GM12878 (cell line): ENCODE measurements at regions not wholly inside any gene's neighbourhood (a gene's known extent, or its start where the extent isn't known, plus 50 kb on each side); places are given as distances from the start of the nearest gene placed in this dataset.

Source experiments
- ATAC-seq: fragments of 200-7000 bp; cut with Tn5 transposase; 3 replicates; pipeline ENCODE4 v1.9.1; 2020; ENCODE audit warnings: mild to moderate bottlenecking, moderate library complexity
- BruUV-seq: library from RNA; stranded (reverse); fragments of 400-500 nt; replicated peaks from 2 replicates; lab custom pipeline; 2021; lab: Mats Ljungman, UMichigan
- CTCF ChIA-PET: fragments of 300-600 bp; sonication (Branson Sonifier 250); formaldehyde crosslinking; extraction: SDS; loops from one replicate; lab custom pipeline; 2021; ENCODE audit warnings: inconsistent platforms; lab: Yijun Ruan, JAX
- POLR2A ChIA-PET: fragments of 350-600 bp; formaldehyde crosslinking; extraction: SDS; loops from one replicate; lab custom pipeline; 2021; ENCODE audit warnings: inconsistent platforms; lab: Charles Lee
- RAD21 ChIA-PET: fragments of 300-600 bp; sonication (Branson Sonifier 250); formaldehyde crosslinking; loops from one replicate; lab custom pipeline; 2023; ENCODE audit warnings: antibody characterized with exemption; ENCODE audit not compliant: unreplicated experiment; lab: Charles Lee
- SMC1A ChIA-PET: fragments of 300-600 bp; sonication (Branson Sonifier 250); formaldehyde crosslinking; loops from one replicate; lab custom pipeline; 2023; ENCODE audit not compliant: unreplicated experiment, uncharacterized antibody; lab: Charles Lee
- DNase-seq: peaks from one replicate; pipeline ENCODE4 v3.0.0-alpha.2; 2011; ENCODE audit warnings: low read depth, low spot score
- FAIRE-seq: peaks from 3 replicates; lab custom pipeline; 2011; peaks lifted over from hg19 to GRCh38; lab: Jason Lieb, UNC
- H2AFZ ChIP-seq: 2 replicates; pipeline ENCODE4 v1.6.0; 2011; ENCODE audit warnings: low read depth, low read length, control low read depth; ENCODE audit not compliant: control insufficient read depth
- H3K27ac ChIP-seq: 2 replicates; pipeline ENCODE4 v1.5.1; 2011; ENCODE audit warnings: control low read depth; ENCODE audit not compliant: control insufficient read depth, insufficient read depth
- H3K27me3 ChIP-seq, 2 experiments: replicated peaks in 1 of 2; 2 replicates each; pipeline versions ENCODE4 v1.6.0 to v1.6.1; 2011; ENCODE audit warnings: low read length in 1 of 2; ENCODE audit not compliant: control insufficient read depth in 2 of 2, insufficient read depth in 2 of 2
- H3K36me3 ChIP-seq, 2 experiments: 2 replicates each; pipeline ENCODE4 v1.5.1; 2011; ENCODE audit warnings: low read length in 1 of 2; ENCODE audit not compliant: control insufficient read depth in 2 of 2, insufficient read depth in 2 of 2
- H3K4me1 ChIP-seq: 2 replicates; pipeline ENCODE4 v1.6.1; 2011; ENCODE audit warnings: mild to moderate bottlenecking, low read length, moderate library complexity, mixed read lengths; ENCODE audit not compliant: control insufficient read depth, insufficient read depth
- H3K4me2 ChIP-seq: 2 replicates; pipeline ENCODE4 v1.6.0; 2011; ENCODE audit warnings: control low read depth; ENCODE audit not compliant: control insufficient read depth, insufficient read depth
- H3K4me3 ChIP-seq: fragments of 200-600 bp; sonication (generic); 2 replicates; pipeline ENCODE4 v1.5.1; 2016
- H3K79me2 ChIP-seq: 2 replicates; pipeline ENCODE4 v1.6.0; 2011; ENCODE audit warnings: low read length; ENCODE audit not compliant: control insufficient read depth, insufficient read depth
- H3K9ac ChIP-seq: 2 replicates; pipeline ENCODE4 v1.8.0; 2011; ENCODE audit warnings: low read length, control low read depth, mixed read lengths; ENCODE audit not compliant: control insufficient read depth, insufficient read depth
- H3K9me3 ChIP-seq: replicated peaks from 3 replicates; pipeline ENCODE4 v1.5.1; 2011; ENCODE audit warnings: mild to moderate bottlenecking, low read length; ENCODE audit not compliant: control insufficient read depth, insufficient read depth
- H4K20me1 ChIP-seq: 2 replicates; pipeline ENCODE4 v1.6.0; 2011; ENCODE audit not compliant: control insufficient read depth, insufficient read depth
- CUX1 ChIP-seq: IDR thresholded peaks from 2 replicates; pipeline ENCODE4 v1.6.1; 2012; ENCODE audit warnings: improper control_type of control experiment, low read depth, low read length; ENCODE audit not compliant: insufficient replicate concordance
- EGR1 ChIP-seq, 2 experiments: IDR thresholded peaks; 1 replicate in 1 of 2; 2 replicates in 1 of 2; pipeline ENCODE4 v1.6.1; 2011 to 2012; ENCODE audit warnings: low read depth in 2 of 2, low read length in 2 of 2, borderline replicate concordance in 1 of 2, mild to moderate bottlenecking in 1 of 2, moderate library complexity in 1 of 2
- HCFC1 ChIP-seq: fragments of 150-350 bp; IDR thresholded peaks from 2 replicates; pipeline ENCODE4 v1.6.1; 2014; ENCODE audit warnings: low read length
- MEF2A ChIP-seq: IDR thresholded peaks from 2 replicates; pipeline ENCODE4 v1.6.1; 2011; ENCODE audit warnings: low read depth, mild to moderate bottlenecking, low read length, moderate library complexity; ENCODE audit not compliant: insufficient read depth
- MEF2B ChIP-seq: fragments of 450-650 bp; IDR thresholded peaks from 2 replicates; pipeline ENCODE4 v1.6.1; 2018; ENCODE audit warnings: mild to moderate bottlenecking, moderate library complexity; ENCODE audit not compliant: partially characterized antibody, poor library complexity, severe bottlenecking
- MLLT1 ChIP-seq: fragments of 450-650 bp; IDR thresholded peaks from 2 replicates; pipeline ENCODE4 v1.6.1; 2016; ENCODE audit warnings: mild to moderate bottlenecking
- MYC ChIP-seq: IDR thresholded peaks from 2 replicates; pipeline ENCODE4 v1.6.1; 2011; ENCODE audit warnings: mild to moderate bottlenecking, low read length, moderate library complexity, inconsistent platforms; ENCODE audit not compliant: insufficient read depth, insufficient replicate concordance, insufficient read length, severe bottlenecking
- NBN ChIP-seq: fragments of 450-650 bp; IDR thresholded peaks from 2 replicates; pipeline ENCODE4 v1.6.1; 2016
- SMAD5 ChIP-seq: IDR thresholded peaks from 2 replicates; pipeline ENCODE4 v1.6.1; 2016; ENCODE audit warnings: antibody characterized with exemption, low read depth
- STAT3 ChIP-seq: IDR thresholded peaks from 2 replicates; pipeline ENCODE4 v1.6.1; 2011; ENCODE audit warnings: low read depth, low read length, improper control_type of control experiment
- USF2 ChIP-seq: IDR thresholded peaks from 2 replicates; pipeline ENCODE4 v1.6.1; 2011; ENCODE audit warnings: low read depth, low read length, improper control_type of control experiment, borderline replicate concordance
- ZSCAN29 ChIP-seq: fragments of 450-650 bp; IDR thresholded peaks from 2 replicates; pipeline ENCODE4 v1.6.1; 2017; ENCODE audit warnings: mild to moderate bottlenecking, moderate library complexity
- WGBS: methylation state at CpG from one replicate; pipeline ENCODE4 v1.1.6; 2016; ENCODE audit warnings: low lambda C conversion rate; ENCODE audit not compliant: insufficient replicate concordance, insufficient coverage; ENCODE audit errors: missing lambda C conversion rate; 5-methylcytosine and 5-hydroxymethylcytosine counted together
- in situ Hi-C: fragments of 300-500 bp; cut with MboI; formaldehyde crosslinking; loops from 9 replicates; pipeline ENCODE4 v1.14.3; 2018; ENCODE audit warnings: mixed read lengths
- intact Hi-C: fragments of 100-400 bp; cut with micrococcal nuclease; formaldehyde crosslinking; loops from one replicate; pipeline ENCODE4 v1.14.2; 2022; ENCODE audit not compliant: unreplicated experiment
- TF ChIP-seq, protein P1 (sequence below): fragments of 150-350 bp; IDR thresholded peaks from 2 replicates; pipeline ENCODE4 v1.6.1; 2016; ENCODE audit warnings: low read depth, low read length

GRCh38 chr14:71366861-71367260, 459.6 kb downstream of the PCNX1 start:
- FAIRE-seq: no peak
- SMC1A ChIA-PET: interaction anchor here (0.7 to 2.0 kb wide), 7 partner anchors 8 to 83 kb away, joined by 3 to 6 read pairs (median 4); no protein-coding TSS in a partner anchor
- Histone ChIP-seq H3K4me1 (peaks cover 28% of the 10 kb centered on the region), H3K9ac (no peak overlapping the region), H3K79me2 (peaks cover 62% of the 10 kb centered on the region), H4K20me1 (no peaks in the 10 kb centered on the region), H3K27ac (no peak overlapping the region), H3K36me3 (peaks cover 0 to 3% of the 10 kb centered on the region in 2 experiments; a peak in 1 of 4 replicates), H3K27me3 (no peaks in the 10 kb centered on the region), H3K9me3 (peaks cover 4% of the 10 kb centered on the region; the same call in 2 of the 3 replicates), H3K4me2 (no peak overlapping the region), H2AFZ (no peak overlapping the region), H3K4me3 (no peak overlapping the region)
- in situ Hi-C loops (no loop called here), intact Hi-C loops (no loop called here)
- RAD21 ChIA-PET: interaction anchor here (0.6 to 1.4 kb wide), 5 partner anchors 9 to 73 kb away, joined by 3 to 5 read pairs (median 3); no protein-coding TSS in a partner anchor
- CTCF ChIA-PET: interaction anchor here (0.7 to 1.9 kb wide), 6 partner anchors 10 to 45 kb away, joined by 3 to 6 read pairs (median 3); no protein-coding TSS in a partner anchor
- WGBS: 97% methylated on average over 4 of the region's 4 CpGs
- no TSS peak for BruUV-seq
- POLR2A ChIA-PET: interaction anchor here (0.6 to 2.1 kb wide), 3 partner anchors 9 to 455 kb away, joined by 6 to 7 read pairs (median 6); no protein-coding TSS in a partner anchor
- no peak for ATAC-seq
- no peak for DNase-seq
- TF ChIP-seq MEF2B (no peak), SMAD5 (no peak), STAT3 (no peak), USF2 (no peak), EGR1 (IDR thresholded peaks at IDR 0.05; ENCODE audit: borderline replicate concordance in 1 of 2, low read depth in 2 of 2, low read length in 2 of 2) (no peak), MEF2A (no peak), NBN (no peak), MYC (no peak), HCFC1 (no peak), ZSCAN29 (no peak), CUX1 (no peak), MLLT1 (no peak)
- TF ChIP-seq, protein P1, sequence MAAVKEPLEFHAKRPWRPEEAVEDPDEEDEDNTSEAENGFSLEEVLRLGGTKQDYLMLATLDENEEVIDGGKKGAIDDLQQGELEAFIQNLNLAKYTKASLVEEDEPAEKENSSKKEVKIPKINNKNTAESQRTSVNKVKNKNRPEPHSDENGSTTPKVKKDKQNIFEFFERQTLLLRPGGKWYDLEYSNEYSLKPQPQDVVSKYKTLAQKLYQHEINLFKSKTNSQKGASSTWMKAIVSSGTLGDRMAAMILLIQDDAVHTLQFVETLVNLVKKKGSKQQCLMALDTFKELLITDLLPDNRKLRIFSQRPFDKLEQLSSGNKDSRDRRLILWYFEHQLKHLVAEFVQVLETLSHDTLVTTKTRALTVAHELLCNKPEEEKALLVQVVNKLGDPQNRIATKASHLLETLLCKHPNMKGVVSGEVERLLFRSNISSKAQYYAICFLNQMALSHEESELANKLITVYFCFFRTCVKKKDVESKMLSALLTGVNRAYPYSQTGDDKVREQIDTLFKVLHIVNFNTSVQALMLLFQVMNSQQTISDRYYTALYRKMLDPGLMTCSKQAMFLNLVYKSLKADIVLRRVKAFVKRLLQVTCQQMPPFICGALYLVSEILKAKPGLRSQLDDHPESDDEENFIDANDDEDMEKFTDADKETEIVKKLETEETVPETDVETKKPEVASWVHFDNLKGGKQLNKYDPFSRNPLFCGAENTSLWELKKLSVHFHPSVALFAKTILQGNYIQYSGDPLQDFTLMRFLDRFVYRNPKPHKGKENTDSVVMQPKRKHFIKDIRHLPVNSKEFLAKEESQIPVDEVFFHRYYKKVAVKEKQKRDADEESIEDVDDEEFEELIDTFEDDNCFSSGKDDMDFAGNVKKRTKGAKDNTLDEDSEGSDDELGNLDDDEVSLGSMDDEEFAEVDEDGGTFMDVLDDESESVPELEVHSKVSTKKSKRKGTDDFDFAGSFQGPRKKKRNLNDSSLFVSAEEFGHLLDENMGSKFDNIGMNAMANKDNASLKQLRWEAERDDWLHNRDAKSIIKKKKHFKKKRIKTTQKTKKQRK: no peak
